ENCODE measurements at regions not wholly inside any gene's neighbourhood (a gene's known extent, or its start where the extent isn't known, plus 50 kb on each side); places are given as distances from the start of the nearest gene placed in this dataset.

DNA sequence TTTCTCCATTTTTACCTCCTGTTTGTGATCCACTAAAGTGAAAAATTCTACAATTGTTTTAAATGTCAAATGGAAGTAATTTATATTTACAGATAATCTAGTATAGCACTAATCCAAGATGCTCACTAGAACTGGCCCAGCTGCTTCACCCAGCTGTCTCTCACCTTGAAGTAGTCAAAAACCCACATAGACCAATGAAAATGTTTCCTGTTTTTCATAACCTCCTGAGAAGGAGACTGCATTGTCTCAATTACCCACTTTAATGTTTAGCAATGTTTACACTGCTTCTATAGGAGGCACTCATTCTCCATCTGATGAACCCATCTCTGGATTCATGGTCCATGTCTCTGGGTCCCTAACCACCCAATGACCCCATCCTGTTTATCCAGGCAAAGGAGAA is 56.1 kb upstream of the ADO start:
- H3K4me3 ChIP-seq (ENCODE audit: control insufficient read depth in 1 of 7, extremely low read depth in 1 of 7, insufficient read depth in 4 of 7, low read depth in 2 of 7, low read length in 6 of 7), result no peak overlapping the region
- H3K36me3 ChIP-seq (ENCODE audit: control insufficient read depth in 4 of 4, insufficient read depth in 4 of 4, low read length in 3 of 4), result no peaks in the 10 kb centered on the region
- CTCF ChIA-PET, result no interaction called here
- H3K27me3 ChIP-seq (replicated peaks in 2 of 5; ENCODE audit: control insufficient read depth in 4 of 5, insufficient read depth in 5 of 5, low read length in 4 of 5), result no peaks in the 10 kb centered on the region
- no peaks in the 10 kb centered on the region for H3K9me3 ChIP-seq (ENCODE audit: control extremely low read depth in 1 of 5, control insufficient read depth in 4 of 5, insufficient read depth in 2 of 5, low read depth in 1 of 5, low read length in 4 of 5)
- POLR2A ChIA-PET, result no interaction called here
- no peak for DNase-seq
- no peak overlapping the region for H3K27ac ChIP-seq (ENCODE audit: insufficient read depth in 1 of 2, low read depth in 1 of 2, low read length in 2 of 2, poor library complexity in 1 of 2, severe bottlenecking in 2 of 2)
- H3K4me1 ChIP-seq (ENCODE audit: control extremely low read depth in 1 of 4, control insufficient read depth in 4 of 4, insufficient read depth in 4 of 4, low read length in 3 of 4), result no peaks in the 10 kb centered on the region

DNA sequence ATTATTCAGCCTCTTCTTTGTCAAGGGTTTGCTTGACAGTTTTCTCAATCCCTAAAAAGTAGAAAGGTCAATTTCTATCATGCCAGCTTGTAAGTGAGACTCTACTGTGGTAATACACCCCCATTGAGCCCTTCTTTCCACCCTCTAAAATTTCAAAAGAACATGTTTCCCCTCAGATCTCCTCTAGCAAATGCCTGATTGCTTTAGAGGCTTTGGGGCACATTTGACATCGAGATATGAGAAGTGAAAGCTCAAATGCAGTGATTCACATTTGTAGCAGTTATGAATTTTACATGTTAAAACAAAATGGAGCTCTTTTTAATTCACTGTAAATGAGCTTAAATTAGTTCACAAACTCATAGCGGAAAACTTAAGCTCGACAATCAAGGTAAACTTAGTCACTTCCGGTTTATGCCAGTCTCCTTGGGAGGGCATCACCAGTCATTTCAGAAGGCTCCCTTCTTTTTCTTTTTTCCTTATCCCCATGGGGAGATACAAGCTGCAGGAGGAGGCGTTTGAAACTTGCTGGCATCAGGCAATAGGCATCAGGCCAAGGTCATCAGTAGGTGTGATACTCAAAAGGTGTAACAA is 55.3 kb upstream of the ADO start:
- no peaks in the 10 kb centered on the region for H3K27me3 ChIP-seq (replicated peaks in 2 of 5; ENCODE audit: control insufficient read depth in 4 of 5, insufficient read depth in 5 of 5, low read length in 4 of 5)
- no peaks in the 10 kb centered on the region for H3K4me1 ChIP-seq (ENCODE audit: control extremely low read depth in 1 of 4, control insufficient read depth in 4 of 4, insufficient read depth in 4 of 4, low read length in 3 of 4)
- DNase-seq, result no peak
- ChIA-PET POLR2A (no interaction called here), CTCF (no interaction called here)
- H3K4me3 ChIP-seq (ENCODE audit: control insufficient read depth in 1 of 7, extremely low read depth in 1 of 7, insufficient read depth in 4 of 7, low read depth in 2 of 7, low read length in 6 of 7), result no peak overlapping the region
- no peaks in the 10 kb centered on the region for H3K36me3 ChIP-seq (ENCODE audit: control insufficient read depth in 4 of 4, insufficient read depth in 4 of 4, low read length in 3 of 4)
- 98% methylated on average over 4 of the region's 5 CpGs for WGBS (ENCODE audit: insufficient coverage)
- H3K27ac ChIP-seq (ENCODE audit: insufficient read depth in 1 of 2, low read depth in 1 of 2, low read length in 2 of 2, poor library complexity in 1 of 2, severe bottlenecking in 2 of 2), result no peak overlapping the region
- H3K9me3 ChIP-seq (ENCODE audit: control extremely low read depth in 1 of 5, control insufficient read depth in 4 of 5, insufficient read depth in 2 of 5, low read depth in 1 of 5, low read length in 4 of 5), result no peaks in the 10 kb centered on the region

All from common myeloid progenitor, CD34-positive (primary cell).